Esophagus squamous epithelium (tissue), 4 donors: ENCODE measurements at regions not wholly inside any gene's neighbourhood (a gene's known extent, or its start where the extent isn't known, plus 50 kb on each side); places are given as distances from the start of the nearest gene placed in this dataset.

Experiments
- CTCF ChIP-seq, 6 experiments: fragments of 450-650 bp in 4 of 6; fragments of 200-600 bp in 2 of 6; sonication (generic) in 2 of 6; IDR thresholded peaks; one replicate each; pipeline ENCODE4 v1.5.1; 2016 to 2019; ENCODE audit warnings: antibody characterized with exemption in 6 of 6, mild to moderate bottlenecking in 4 of 6, moderate library complexity in 4 of 6
- POLR2A ChIP-seq, 4 donors: fragments of 450-650 bp; IDR thresholded peaks; one replicate each; pipeline ENCODE4 v1.6.1; 2017; ENCODE audit warnings: antibody characterized with exemption in 4 of 4, mild to moderate bottlenecking in 4 of 4, moderate library complexity in 3 of 4

DNA sequence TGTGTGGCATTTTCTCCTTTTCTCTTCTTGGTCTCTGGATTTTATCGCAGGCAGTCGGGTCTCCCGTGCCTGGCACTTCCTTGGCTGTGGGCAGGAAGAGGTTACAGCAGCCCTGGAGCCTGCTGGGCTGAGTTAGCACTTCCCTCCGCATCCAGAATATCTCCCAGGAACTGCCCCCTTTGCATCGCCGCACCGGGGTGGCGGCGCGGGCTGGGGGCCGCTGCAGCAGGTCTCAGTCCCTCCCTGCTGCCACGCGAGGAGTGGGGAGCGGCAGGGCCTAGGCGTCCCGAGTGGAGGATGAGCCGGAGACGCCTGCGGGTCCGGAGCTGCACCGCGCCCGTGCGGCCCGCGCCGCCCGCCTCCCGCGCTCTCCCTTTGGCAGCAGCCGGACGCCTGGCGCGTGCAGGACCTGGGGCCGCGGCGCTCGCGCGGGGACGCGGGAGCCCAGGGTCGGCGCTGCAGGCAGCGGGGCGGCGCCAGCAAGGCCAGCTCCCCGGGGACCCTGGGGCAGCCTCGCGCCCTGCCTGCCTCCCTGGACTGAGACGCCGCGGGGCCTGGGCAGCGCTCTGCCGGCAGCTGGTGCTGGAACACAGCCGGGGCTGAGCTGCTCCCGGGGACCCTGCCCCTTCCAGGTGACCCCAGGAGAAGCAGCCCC, 192.8 kb downstream of the PRDM2 start:
- no peak for TF ChIP-seq CTCF (IDR thresholded peaks at IDR 0.05)
- no peak for TF ChIP-seq POLR2A (IDR thresholded peaks at IDR 0.05)
